MM.1S (cell line): ENCODE measurements at regions not wholly inside any gene's neighbourhood (a gene's known extent, or its start where the extent isn't known, plus 50 kb on each side); places are given as distances from the start of the nearest gene placed in this dataset.

Experiments
- CTCF ChIP-seq: fragments of 300-600 bp; sonication (generic); IDR thresholded peaks from 2 replicates; pipeline ENCODE4 v1.5.1; 2016; ENCODE audit warnings: antibody characterized with exemption, low read length, mixed read lengths
- EZH2 ChIP-seq: fragments of 300-600 bp; sonication (generic); optimal IDR thresholded peaks from 2 replicates; pipeline ENCODE3; 2017; ENCODE audit warnings: low read depth, mild to moderate bottlenecking, antibody characterized with exemption, low read length, mixed read lengths

- no peak for TF ChIP-seq CTCF
- no peak for TF ChIP-seq EZH2
Observed at GRCh38 chr2:139949242-139949972, 1169.2 kb upstream of the NXPH2 start.
